Mesendoderm (in vitro differentiated cells): ENCODE measurements at regions not wholly inside any gene's neighbourhood (a gene's known extent, or its start where the extent isn't known, plus 50 kb on each side); places are given as distances from the start of the nearest gene placed in this dataset.

ENCODE experiments used
- DNase-seq: peaks from one replicate; pipeline ENCODE4 v3.0.0; 2013
- H2AK5ac ChIP-seq: 2 replicates; pipeline ENCODE4 v1.6.1; 2013; ENCODE audit warnings: low read length, inconsistent platforms
- H2BK120ac ChIP-seq: 2 replicates; pipeline ENCODE4 v1.6.1; 2013; ENCODE audit warnings: low read depth, mild to moderate bottlenecking, low read length, moderate library complexity, mixed read lengths
- H2BK15ac ChIP-seq: replicated peaks from 2 replicates; pipeline ENCODE4 v1.6.1; 2013; ENCODE audit warnings: low read depth, mild to moderate bottlenecking, moderate library complexity
- H2BK5ac ChIP-seq: 2 replicates; pipeline ENCODE4 v1.6.1; 2013; ENCODE audit warnings: low read length, inconsistent platforms
- H3K18ac ChIP-seq: 2 replicates; pipeline ENCODE4 v1.6.1; 2013; ENCODE audit warnings: mild to moderate bottlenecking, low read length, mixed read lengths
- H3K23ac ChIP-seq: one replicate; pipeline ENCODE4 v1.6.1; 2013; ENCODE audit warnings: low read length
- H3K27ac ChIP-seq: 2 replicates; pipeline ENCODE4 v1.5.1; 2013; ENCODE audit warnings: low read depth, mild to moderate bottlenecking, inconsistent platforms, low read length, moderate library complexity
- H3K27me3 ChIP-seq: 2 replicates; pipeline ENCODE4 v1.6.1; 2013; ENCODE audit warnings: low read length, control low read depth, mild to moderate bottlenecking, inconsistent platforms; ENCODE audit not compliant: insufficient read depth, poor library complexity
- H3K36me3 ChIP-seq: 2 replicates; pipeline ENCODE4 v1.6.1; 2013; ENCODE audit warnings: low read length, inconsistent platforms; ENCODE audit not compliant: control insufficient read depth, insufficient read depth
- H3K4ac ChIP-seq: one replicate; pipeline ENCODE4 v1.6.1; 2013; ENCODE audit warnings: low read depth, mild to moderate bottlenecking, low read length, moderate library complexity
- H3K4me1 ChIP-seq: 2 replicates; pipeline ENCODE4 v1.6.1; 2013; ENCODE audit warnings: low read depth, low read length, inconsistent platforms; ENCODE audit not compliant: control insufficient read depth
- H3K4me2 ChIP-seq: 2 replicates; pipeline ENCODE4 v1.6.1; 2013; ENCODE audit warnings: low read length
- H3K4me3 ChIP-seq: 2 replicates; pipeline ENCODE4 v1.5.1; 2013; ENCODE audit warnings: mild to moderate bottlenecking, low read length
- H3K56ac ChIP-seq: one replicate; pipeline ENCODE4 v1.6.1; 2013; ENCODE audit warnings: low read length
- H3K79me1 ChIP-seq: 2 replicates; pipeline ENCODE4 v1.6.1; 2013; ENCODE audit warnings: low read length, inconsistent platforms
- H3K79me2 ChIP-seq: 2 replicates; pipeline ENCODE4 v1.6.1; 2013; ENCODE audit warnings: mild to moderate bottlenecking, low read length; ENCODE audit not compliant: control insufficient read depth, insufficient read depth
- H3K9ac ChIP-seq: 2 replicates; pipeline ENCODE4 v1.6.1; 2013; ENCODE audit warnings: low read length, inconsistent platforms
- H4K5ac ChIP-seq: one replicate; pipeline ENCODE4 v1.6.1; 2013; ENCODE audit warnings: low read length
- H4K8ac ChIP-seq: one replicate; pipeline ENCODE4 v1.6.1; 2013; ENCODE audit warnings: low read depth, mild to moderate bottlenecking, control low read depth, low read length, moderate library complexity
- WGBS: extraction: QIAGEN DNeasy Blood & Tissue Kit; methylation state at CpG from one replicate; pipeline ENCODE4 v1.1.7; 2013; ENCODE audit warnings: low lambda C conversion rate, missing lambda C conversion rate; ENCODE audit not compliant: insufficient coverage; ENCODE audit errors: extremely low coverage; 5-methylcytosine and 5-hydroxymethylcytosine counted together

DNA sequence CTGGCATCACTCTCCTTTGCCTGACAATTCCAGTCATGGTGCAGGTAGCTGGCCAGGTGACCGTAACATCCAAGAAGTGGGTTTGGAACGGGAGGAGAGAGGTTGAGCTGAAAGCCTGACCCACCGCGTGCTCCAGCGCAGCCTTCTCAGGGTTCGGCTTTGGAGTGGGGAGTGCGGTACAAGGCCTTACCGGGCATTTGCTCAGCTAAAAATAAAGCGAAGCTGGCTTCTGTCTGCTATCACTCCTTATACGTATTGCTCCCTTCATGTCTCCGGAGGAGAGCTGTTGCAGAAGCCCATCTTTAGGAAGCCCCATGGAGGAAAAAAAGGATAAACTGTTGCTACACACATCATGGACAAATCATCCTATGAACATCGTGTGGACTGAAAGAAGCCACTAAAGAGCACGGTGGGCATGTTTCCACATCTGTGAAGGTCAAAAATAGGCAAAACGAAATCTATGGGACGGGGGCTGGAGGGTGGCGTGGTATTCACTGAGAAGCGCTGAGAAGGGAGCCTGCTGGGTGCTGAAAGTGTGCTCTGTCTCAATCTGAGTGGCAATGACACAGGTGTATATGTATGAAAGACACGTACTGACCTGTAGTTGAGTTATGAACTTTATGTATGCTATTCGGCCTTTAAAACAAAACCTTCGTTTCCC lies 57.2 kb upstream of the TAB2 start:
- Histone ChIP-seq H3K4me2 (no peak overlapping the region), H3K18ac (no peak overlapping the region), H2BK120ac (no peak overlapping the region), H2BK15ac (no peak overlapping the region), H3K56ac (no peak overlapping the region), H3K79me2 (no peaks in the 10 kb centered on the region), H3K23ac (no peak overlapping the region), H3K27me3 (no peaks in the 10 kb centered on the region), H3K4ac (no peak overlapping the region), H3K4me3 (no peak overlapping the region), H2AK5ac (no peak overlapping the region), H3K9ac (no peak overlapping the region), H4K8ac (no peak overlapping the region), H3K27ac (no peak overlapping the region), H3K79me1 (no peaks in the 10 kb centered on the region), H2BK5ac (no peak overlapping the region), H3K36me3 (no peaks in the 10 kb centered on the region), H3K4me1 (peaks cover 2% of the 10 kb centered on the region), H4K5ac (no peak overlapping the region)
- no peak for DNase-seq
- WGBS = no CpG with 5 or more reads among the region's 20 CpGs

DNA sequence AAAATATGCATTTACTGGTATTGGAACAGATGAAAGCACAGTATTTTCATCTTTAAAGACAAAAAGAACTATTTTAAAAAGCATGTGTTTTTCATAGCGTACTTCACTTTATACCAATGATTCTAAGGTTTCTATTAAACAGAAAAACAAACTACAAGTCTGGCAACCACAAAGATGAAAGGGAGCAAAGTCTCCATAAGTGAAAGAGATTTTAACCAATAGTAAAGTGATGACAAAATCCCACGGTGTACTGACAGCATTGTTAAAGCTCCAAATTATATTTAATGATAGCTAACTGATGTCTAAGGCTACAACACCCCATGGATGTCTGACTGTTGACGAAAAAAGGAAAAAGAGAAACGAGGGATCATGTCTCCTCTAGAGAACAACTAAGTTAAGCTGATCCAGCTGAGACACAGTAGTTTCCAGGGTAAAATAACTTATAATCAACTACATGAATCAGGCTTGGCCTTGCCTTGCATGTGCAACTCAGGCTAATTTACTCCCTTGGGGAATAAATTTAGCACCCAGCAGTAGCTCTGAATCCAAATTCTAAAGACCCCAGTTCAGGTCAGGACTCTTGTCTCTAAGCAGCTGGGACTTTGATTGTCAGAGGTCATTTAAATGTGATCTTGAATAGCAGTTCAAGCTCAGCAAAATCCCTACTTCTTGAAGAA lies 56.0 kb upstream of the TAB2 start:
- H3K79me2 ChIP-seq = no peaks in the 10 kb centered on the region
- no peaks in the 10 kb centered on the region for H3K27me3 ChIP-seq
- no peak for DNase-seq
- no peak overlapping the region for H4K5ac ChIP-seq
- no peak overlapping the region for H3K4ac ChIP-seq
- H2AK5ac ChIP-seq = no peak overlapping the region
- no peak overlapping the region for H2BK120ac ChIP-seq
- no CpG with 5 or more reads among the region's 4 CpGs for WGBS
- no peak overlapping the region for H3K18ac ChIP-seq
- H3K27ac ChIP-seq = no peak overlapping the region
- peaks cover 2% of the 10 kb centered on the region for H3K4me1 ChIP-seq
- no peak overlapping the region for H3K56ac ChIP-seq
- H2BK15ac ChIP-seq = no peak overlapping the region
- no peak overlapping the region for H3K4me3 ChIP-seq
- no peak overlapping the region for H2BK5ac ChIP-seq
- no peaks in the 10 kb centered on the region for H3K36me3 ChIP-seq
- H4K8ac ChIP-seq = no peak overlapping the region
- no peak overlapping the region for H3K23ac ChIP-seq
- no peak overlapping the region for H3K4me2 ChIP-seq
- no peak overlapping the region for H3K9ac ChIP-seq
- H3K79me1 ChIP-seq = no peaks in the 10 kb centered on the region

DNA sequence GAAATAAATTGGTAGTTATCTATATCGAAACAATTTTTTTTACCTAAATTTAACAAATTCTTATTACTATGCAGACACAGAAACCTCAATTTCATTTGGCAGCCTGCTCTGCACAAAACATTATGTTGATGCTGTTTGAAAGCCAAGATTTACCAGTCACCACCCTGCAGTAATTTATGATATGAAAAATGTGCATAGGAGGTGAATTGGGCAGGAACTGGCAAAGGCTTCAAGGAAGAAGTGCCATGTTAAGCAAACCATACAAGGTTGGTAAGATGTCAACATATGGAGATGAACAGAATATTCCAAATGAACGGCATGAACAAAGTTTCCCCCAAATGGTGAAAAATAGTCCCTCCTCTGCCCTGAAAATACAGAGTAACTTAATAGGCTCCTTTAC lies 54.2 kb upstream of the TAB2 start:
- Histone ChIP-seq H3K4me3 (no peak overlapping the region), H3K36me3 (no peaks in the 10 kb centered on the region), H3K79me2 (no peaks in the 10 kb centered on the region), H4K8ac (no peak overlapping the region), H3K4ac (no peak overlapping the region), H3K27me3 (no peaks in the 10 kb centered on the region), H3K4me1 (peaks cover 2% of the 10 kb centered on the region), H3K27ac (no peak overlapping the region), H3K18ac (no peak overlapping the region), H4K5ac (no peak overlapping the region), H3K4me2 (no peak overlapping the region), H2BK5ac (no peak overlapping the region), H3K23ac (no peak overlapping the region), H3K56ac (no peak overlapping the region), H2BK120ac (no peak overlapping the region), H2BK15ac (no peak overlapping the region), H2AK5ac (no peak overlapping the region), H3K79me1 (no peaks in the 10 kb centered on the region), H3K9ac (no peak overlapping the region)
- DNase-seq = no peak
- WGBS = 100% methylated on average over 1 of the region's 2 CpGs

DNA sequence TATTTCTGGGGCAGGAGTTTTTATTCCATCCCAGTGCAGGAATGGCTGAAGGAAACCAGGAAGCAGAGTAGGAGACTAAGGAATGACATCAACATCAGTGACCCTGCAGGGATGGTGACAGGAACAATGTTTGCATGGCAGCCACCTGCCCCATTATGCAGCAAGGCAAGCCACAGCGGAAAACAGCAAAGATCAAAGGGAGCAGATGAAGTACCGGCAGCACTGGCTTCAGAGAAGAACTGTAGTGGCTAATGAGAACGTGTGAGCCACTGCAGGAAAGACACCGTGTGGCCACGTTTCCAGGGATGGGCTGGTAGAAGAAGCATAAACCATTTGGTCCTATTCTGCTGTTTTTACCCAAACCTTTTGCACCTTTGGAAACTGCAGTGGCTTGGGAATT lies 52.9 kb upstream of the TAB2 start:
- no CpG with 5 or more reads among the region's 5 CpGs for WGBS
- H3K4me2 ChIP-seq = no peak overlapping the region
- no peak overlapping the region for H2BK5ac ChIP-seq
- H3K27ac ChIP-seq = no peak overlapping the region
- H3K79me2 ChIP-seq = no peaks in the 10 kb centered on the region
- no peaks in the 10 kb centered on the region for H3K4me1 ChIP-seq
- no peak overlapping the region for H4K8ac ChIP-seq
- H3K79me1 ChIP-seq = no peaks in the 10 kb centered on the region
- peak overlapping the region; percentile 19 for H3K23ac ChIP-seq
- H3K4ac ChIP-seq = no peak overlapping the region
- no peak overlapping the region for H3K9ac ChIP-seq
- no peak overlapping the region for H4K5ac ChIP-seq
- no peaks in the 10 kb centered on the region for H3K36me3 ChIP-seq
- H2BK15ac ChIP-seq = no peak overlapping the region
- H3K56ac ChIP-seq = no peak overlapping the region
- no peak overlapping the region for H3K4me3 ChIP-seq
- H2AK5ac ChIP-seq = no peak overlapping the region
- no peak overlapping the region for H3K18ac ChIP-seq
- DNase-seq = peak; percentile 46
- H3K27me3 ChIP-seq = no peaks in the 10 kb centered on the region
- no peak overlapping the region for H2BK120ac ChIP-seq

DNA sequence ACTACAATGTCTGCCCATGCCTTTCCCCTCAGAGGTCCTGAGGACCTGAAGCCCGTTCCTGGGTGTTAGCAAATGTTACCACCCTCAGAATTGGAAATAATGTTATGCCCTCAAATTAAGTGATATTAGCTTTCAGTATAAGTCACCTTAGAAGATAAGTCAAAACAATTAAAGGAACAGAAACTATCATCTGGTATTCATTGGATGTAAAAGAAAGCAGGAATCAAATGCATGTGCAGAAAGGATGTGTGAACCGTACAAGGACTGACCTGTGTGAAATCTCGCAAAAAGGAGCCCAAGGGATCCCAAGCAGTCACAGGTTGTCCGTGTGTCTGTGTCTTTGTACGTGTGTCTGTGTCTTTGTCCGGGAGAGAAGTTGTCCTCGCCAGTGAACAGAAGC lies 51.6 kb upstream of the TAB2 start:
- H3K27me3 ChIP-seq = no peaks in the 10 kb centered on the region
- H3K56ac ChIP-seq = no peak overlapping the region
- no peak overlapping the region for H4K8ac ChIP-seq
- no peaks in the 10 kb centered on the region for H3K36me3 ChIP-seq
- no peak overlapping the region for H3K9ac ChIP-seq
- H3K27ac ChIP-seq = no peak overlapping the region
- no peak for DNase-seq
- no peak overlapping the region for H3K23ac ChIP-seq
- WGBS = no CpG with 5 or more reads among the region's 7 CpGs
- no peak overlapping the region for H3K4me3 ChIP-seq
- H2AK5ac ChIP-seq = no peak overlapping the region
- H2BK5ac ChIP-seq = no peak overlapping the region
- H3K18ac ChIP-seq = no peak overlapping the region
- no peak overlapping the region for H4K5ac ChIP-seq
- H3K4me1 ChIP-seq = no peaks in the 10 kb centered on the region
- H3K79me1 ChIP-seq = no peaks in the 10 kb centered on the region
- H2BK120ac ChIP-seq = no peak overlapping the region
- no peak overlapping the region for H3K4me2 ChIP-seq
- H3K79me2 ChIP-seq = no peaks in the 10 kb centered on the region
- no peak overlapping the region for H3K4ac ChIP-seq
- no peak overlapping the region for H2BK15ac ChIP-seq

DNA sequence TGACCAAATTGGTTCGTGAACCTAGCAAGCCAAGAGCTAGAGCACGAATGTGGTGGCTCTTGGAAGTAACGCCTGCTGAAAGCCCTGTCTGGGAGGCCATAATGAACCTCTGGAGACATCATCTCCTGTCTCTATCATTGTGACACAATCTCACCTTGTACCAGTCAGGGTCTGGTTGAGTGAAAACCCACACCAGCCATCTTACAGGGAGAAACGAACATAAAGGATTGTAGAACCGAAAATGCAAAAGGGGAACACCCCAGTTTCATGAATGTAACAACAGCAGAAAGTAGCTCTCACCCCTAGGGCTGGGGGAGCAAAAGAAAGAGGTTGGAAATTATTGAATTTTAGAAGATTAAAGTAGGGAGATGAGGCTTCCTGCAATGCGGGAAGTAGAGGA lies 50.9 kb upstream of the TAB2 start:
- H3K36me3 ChIP-seq = no peaks in the 10 kb centered on the region
- no peak overlapping the region for H4K5ac ChIP-seq
- H3K27me3 ChIP-seq = no peaks in the 10 kb centered on the region
- H3K23ac ChIP-seq = no peak overlapping the region
- no peak overlapping the region for H4K8ac ChIP-seq
- no peak overlapping the region for H3K18ac ChIP-seq
- no peak overlapping the region for H3K9ac ChIP-seq
- no peak overlapping the region for H3K27ac ChIP-seq
- H3K79me1 ChIP-seq = no peaks in the 10 kb centered on the region
- no peak overlapping the region for H2AK5ac ChIP-seq
- H2BK15ac ChIP-seq = no peak overlapping the region
- WGBS = 100% methylated on average over 1 of the region's 6 CpGs
- H3K4ac ChIP-seq = no peak overlapping the region
- H2BK5ac ChIP-seq = no peak overlapping the region
- no peaks in the 10 kb centered on the region for H3K4me1 ChIP-seq
- H2BK120ac ChIP-seq = no peak overlapping the region
- no peaks in the 10 kb centered on the region for H3K79me2 ChIP-seq
- H3K4me3 ChIP-seq = no peak overlapping the region
- H3K56ac ChIP-seq = no peak overlapping the region
- H3K4me2 ChIP-seq = no peak overlapping the region
- DNase-seq = no peak
